ENCODE measurements at regions not wholly inside any gene's neighbourhood (a gene's known extent, or its start where the extent isn't known, plus 50 kb on each side); places are given as distances from the start of the nearest gene placed in this dataset.

- no peak for DNase-seq
Observed at GRCh38 chr2:237171396-237171795, 85.7 kb downstream of the COPS8 start.

- no peak for DNase-seq
Observed at GRCh38 chr2:237171881-237172280, 86.2 kb downstream of the COPS8 start.

GRCh38 chr2:237177052-237177451 is 91.4 kb downstream of the COPS8 start:
- DNase-seq: no peak

- no peak for DNase-seq
Observed at GRCh38 chr2:237177986-237178385, 92.3 kb downstream of the COPS8 start.

- DNase-seq: no peak
Observed at GRCh38 chr2:237178396-237178795, 92.7 kb downstream of the COPS8 start.

GRCh38 chr2:237179161-237179560 is 93.5 kb downstream of the COPS8 start:
- no peak for DNase-seq

- DNase-seq: no peak
Observed at GRCh38 chr2:237180187-237180586, 94.5 kb downstream of the COPS8 start.

GRCh38 chr2:237180987-237181386 is 95.3 kb downstream of the COPS8 start:
- DNase-seq: no peak

- DNase-seq: no peak
Observed at GRCh38 chr2:237181844-237182243, 96.2 kb downstream of the COPS8 start.

- no peak for DNase-seq
Observed at GRCh38 chr2:237182422-237183123, 96.9 kb downstream of the COPS8 start.

GRCh38 chr2:237184192-237184918 is 98.7 kb downstream of the COPS8 start:
- no peak for DNase-seq

GRCh38 chr2:237184919-237185552 is 99.3 kb downstream of the COPS8 start:
- DNase-seq: no peak

GRCh38 chr2:237185553-237185925 is 99.8 kb downstream of the COPS8 start:
- DNase-seq: no peak

- DNase-seq: no peak
Observed at GRCh38 chr2:237189799-237190198, 104.1 kb downstream of the COPS8 start.

GRCh38 chr2:237190966-237191713 is 105.5 kb downstream of the COPS8 start:
- no peak for DNase-seq

GRCh38 chr2:237191714-237192081 is 106.0 kb downstream of the COPS8 start:
- DNase-seq: no peak

GRCh38 chr2:237192881-237193280 is 107.2 kb downstream of the COPS8 start:
- no peak for DNase-seq

- no peak for DNase-seq
Observed at GRCh38 chr2:237193436-237193835, 107.7 kb downstream of the COPS8 start.

GRCh38 chr2:237194081-237194480 is 108.4 kb downstream of the COPS8 start:
- DNase-seq: no peak

GRCh38 chr2:237194906-237195305 is 109.2 kb downstream of the COPS8 start:
- no peak for DNase-seq

GRCh38 chr2:237195396-237196120 is 109.9 kb downstream of the COPS8 start:
- DNase-seq: no peak

- no peak for DNase-seq
Observed at GRCh38 chr2:237196409-237196808, 110.7 kb downstream of the COPS8 start.

Data from Kasumi-1 (cell line).